ENCODE measurements at regions not wholly inside any gene's neighbourhood (a gene's known extent, or its start where the extent isn't known, plus 50 kb on each side); places are given as distances from the start of the nearest gene placed in this dataset.
A peak's percentile ranks its signal among the peaks of the same experiment; 100 is the strongest.

GRCh38 chr14:97297100-97297499 is 499.9 kb downstream of the VRK1 start:
- peaks cover 41% of the 10 kb centered on the region for H3K27me3 Mint-ChIP-seq
- H3K4me1 Mint-ChIP-seq, result peaks cover 6% of the 10 kb centered on the region
- H3K4me3 Mint-ChIP-seq, result no peak overlapping the region
- no peak for DNase-seq
- no peaks in the 10 kb centered on the region for H3K36me3 Mint-ChIP-seq (ENCODE audit: low read depth)
- no peaks in the 10 kb centered on the region for H3K9me3 Mint-ChIP-seq
- H3K27ac Mint-ChIP-seq, result no peak overlapping the region
- intact Hi-C loops (cut with micrococcal nuclease), result no loop called here

GRCh38 chr14:97298331-97298730 is 501.1 kb downstream of the VRK1 start:
- no peak for DNase-seq

GRCh38 chr14:97298736-97299135 is 501.6 kb downstream of the VRK1 start:
- Mint-ChIP-seq H3K9me3 (no peaks in the 10 kb centered on the region), H3K4me1 (peaks cover 6% of the 10 kb centered on the region), H3K27ac (no peak overlapping the region), H3K36me3 (ENCODE audit: low read depth) (no peaks in the 10 kb centered on the region), H3K27me3 (peaks cover 26% of the 10 kb centered on the region), H3K4me3 (no peak overlapping the region)
- no peak for DNase-seq
- intact Hi-C loops (cut with micrococcal nuclease), result no loop called here

More at GRCh38 chr14:97298331-97298730, 501.1 kb downstream of the VRK1 start:
- no peaks in the 10 kb centered on the region for H3K36me3 Mint-ChIP-seq (ENCODE audit: low read depth)
- H3K27ac Mint-ChIP-seq, result no peak overlapping the region
- intact Hi-C loops (cut with micrococcal nuclease), result no loop called here
- H3K4me1 Mint-ChIP-seq, result peaks cover 6% of the 10 kb centered on the region
- peaks cover 30% of the 10 kb centered on the region for H3K27me3 Mint-ChIP-seq
- no peak overlapping the region for H3K4me3 Mint-ChIP-seq
- no peaks in the 10 kb centered on the region for H3K9me3 Mint-ChIP-seq

- DNase-seq, result peak; percentile 73
- Mint-ChIP-seq H3K4me1 (peaks cover 6% of the 10 kb centered on the region), H3K4me3 (no peak overlapping the region), H3K27ac (no peak overlapping the region), H3K36me3 (ENCODE audit: low read depth) (no peaks in the 10 kb centered on the region), H3K27me3 (peaks cover 17% of the 10 kb centered on the region), H3K9me3 (no peaks in the 10 kb centered on the region)
- intact Hi-C loops (cut with micrococcal nuclease), result loop anchor here (10.0 kb wide), 2 partner anchors 405 to 675 kb away; no protein-coding TSS in a partner anchor
Observed at GRCh38 chr14:97299661-97300060, 502.5 kb downstream of the VRK1 start.

GRCh38 chr14:97301931-97302559 is 504.9 kb downstream of the VRK1 start:
- intact Hi-C loops (cut with micrococcal nuclease), result loop anchor here (10.0 kb wide), 2 partner anchors 403 to 673 kb away; no protein-coding TSS in a partner anchor
- no peak overlapping the region for H3K27ac Mint-ChIP-seq

GRCh38 chr14:97306133-97306759 is 509.1 kb downstream of the VRK1 start:
- no peak for DNase-seq
- Mint-ChIP-seq H3K4me3 (no peak overlapping the region), H3K4me1 (peaks cover 24% of the 10 kb centered on the region), H3K36me3 (ENCODE audit: low read depth) (no peaks in the 10 kb centered on the region), H3K9me3 (no peaks in the 10 kb centered on the region), H3K27me3 (no peaks in the 10 kb centered on the region), H3K27ac (peak overlapping the region; percentile 49)
- intact Hi-C loops (cut with micrococcal nuclease), result loop anchor here (1.0 to 10.0 kb wide), 6 partner anchors 76 to 669 kb away; no protein-coding TSS in a partner anchor

More at GRCh38 chr14:97301931-97302559, 504.9 kb downstream of the VRK1 start:
- peaks cover 8% of the 10 kb centered on the region for H3K27me3 Mint-ChIP-seq
- H3K36me3 Mint-ChIP-seq (ENCODE audit: low read depth), result no peaks in the 10 kb centered on the region
- H3K9me3 Mint-ChIP-seq, result no peaks in the 10 kb centered on the region
- H3K4me3 Mint-ChIP-seq, result no peak overlapping the region
- peaks cover 15% of the 10 kb centered on the region for H3K4me1 Mint-ChIP-seq
- DNase-seq, result no peak

GRCh38 chr14:97306760-97307246 is 509.6 kb downstream of the VRK1 start:
- peak overlapping the region; percentile 86 for H3K27ac Mint-ChIP-seq
- intact Hi-C loops (cut with micrococcal nuclease), result loop anchor here (1.0 to 10.0 kb wide), 6 partner anchors 75 to 668 kb away; no protein-coding TSS in a partner anchor
- H3K4me3 Mint-ChIP-seq, result peak overlapping the region; percentile 20
- H3K27me3 Mint-ChIP-seq, result no peaks in the 10 kb centered on the region
- peaks cover 28% of the 10 kb centered on the region for H3K4me1 Mint-ChIP-seq
- H3K9me3 Mint-ChIP-seq, result no peaks in the 10 kb centered on the region
- peak; percentile 65 for DNase-seq
- no peaks in the 10 kb centered on the region for H3K36me3 Mint-ChIP-seq (ENCODE audit: low read depth)

- intact Hi-C loops (cut with micrococcal nuclease), result no loop called here
- Mint-ChIP-seq H3K9me3 (peaks cover 10% of the 10 kb centered on the region), H3K36me3 (ENCODE audit: low read depth) (no peaks in the 10 kb centered on the region), H3K27me3 (no peaks in the 10 kb centered on the region), H3K27ac (no peak overlapping the region), H3K4me3 (no peak overlapping the region), H3K4me1 (peaks cover 25% of the 10 kb centered on the region)
- DNase-seq, result no peak
Observed at GRCh38 chr14:97311411-97311810, 514.2 kb downstream of the VRK1 start.

- DNase-seq, result no peak
- H3K4me1 Mint-ChIP-seq, result peaks cover 12% of the 10 kb centered on the region
- no peak overlapping the region for H3K4me3 Mint-ChIP-seq
- H3K36me3 Mint-ChIP-seq (ENCODE audit: low read depth), result no peaks in the 10 kb centered on the region
- peaks cover 10% of the 10 kb centered on the region for H3K9me3 Mint-ChIP-seq
- intact Hi-C loops (cut with micrococcal nuclease), result no loop called here
- H3K27ac Mint-ChIP-seq, result no peak overlapping the region
- no peaks in the 10 kb centered on the region for H3K27me3 Mint-ChIP-seq
Observed at GRCh38 chr14:97312910-97313309, 515.7 kb downstream of the VRK1 start.

GRCh38 chr14:97315790-97316189 is 518.6 kb downstream of the VRK1 start:
- no peak overlapping the region for H3K27ac Mint-ChIP-seq
- H3K4me1 Mint-ChIP-seq, result peaks cover 5% of the 10 kb centered on the region
- H3K36me3 Mint-ChIP-seq (ENCODE audit: low read depth), result no peaks in the 10 kb centered on the region
- intact Hi-C loops (cut with micrococcal nuclease), result no loop called here
- H3K9me3 Mint-ChIP-seq, result peaks cover 10% of the 10 kb centered on the region
- H3K27me3 Mint-ChIP-seq, result no peaks in the 10 kb centered on the region
- H3K4me3 Mint-ChIP-seq, result no peak overlapping the region
- no peak for DNase-seq

GRCh38 chr14:97318380-97318779 is 521.2 kb downstream of the VRK1 start:
- H3K4me3 Mint-ChIP-seq, result no peak overlapping the region
- no peaks in the 10 kb centered on the region for H3K4me1 Mint-ChIP-seq
- H3K27me3 Mint-ChIP-seq, result no peaks in the 10 kb centered on the region
- no peaks in the 10 kb centered on the region for H3K36me3 Mint-ChIP-seq (ENCODE audit: low read depth)
- H3K27ac Mint-ChIP-seq, result no peak overlapping the region
- DNase-seq, result no peak
- peaks cover 3% of the 10 kb centered on the region for H3K9me3 Mint-ChIP-seq
- intact Hi-C loops (cut with micrococcal nuclease), result no loop called here

- no peak for DNase-seq
- H3K27me3 Mint-ChIP-seq, result no peaks in the 10 kb centered on the region
- H3K9me3 Mint-ChIP-seq, result no peaks in the 10 kb centered on the region
- intact Hi-C loops (cut with micrococcal nuclease), result no loop called here
- H3K36me3 Mint-ChIP-seq (ENCODE audit: low read depth), result no peaks in the 10 kb centered on the region
- H3K4me1 Mint-ChIP-seq, result no peaks in the 10 kb centered on the region
- H3K4me3 Mint-ChIP-seq, result no peak overlapping the region
- H3K27ac Mint-ChIP-seq, result no peak overlapping the region
Observed at GRCh38 chr14:97319691-97320090, 522.5 kb downstream of the VRK1 start.

GRCh38 chr14:97328743-97329142 is 531.6 kb downstream of the VRK1 start:
- H3K36me3 Mint-ChIP-seq (ENCODE audit: low read depth), result peaks cover 5% of the 10 kb centered on the region
- H3K27ac Mint-ChIP-seq, result no peak overlapping the region
- no peak overlapping the region for H3K4me3 Mint-ChIP-seq
- DNase-seq, result no peak
- intact Hi-C loops (cut with micrococcal nuclease), result no loop called here
- H3K9me3 Mint-ChIP-seq, result peaks cover 13% of the 10 kb centered on the region
- peaks cover 17% of the 10 kb centered on the region for H3K4me1 Mint-ChIP-seq
- no peaks in the 10 kb centered on the region for H3K27me3 Mint-ChIP-seq

GRCh38 chr14:97329701-97330100 is 532.5 kb downstream of the VRK1 start:
- H3K27me3 Mint-ChIP-seq, result no peaks in the 10 kb centered on the region
- no peak for DNase-seq
- intact Hi-C loops (cut with micrococcal nuclease), result no loop called here
- H3K4me3 Mint-ChIP-seq, result no peak overlapping the region
- H3K27ac Mint-ChIP-seq, result no peak overlapping the region
- H3K4me1 Mint-ChIP-seq, result peaks cover 17% of the 10 kb centered on the region
- H3K9me3 Mint-ChIP-seq, result peaks cover 13% of the 10 kb centered on the region
- peaks cover 5% of the 10 kb centered on the region for H3K36me3 Mint-ChIP-seq (ENCODE audit: low read depth)

All from activated CD4-positive, alpha-beta T cell treated with anti-CD3 and anti-CD28 coated beads, Interleukin-2, amount 10 ng/mL, durations not matched to agents 24 days and 14 days (primary cell).